GM12875 (cell line): ENCODE measurements at regions not wholly inside any gene's neighbourhood (a gene's known extent, or its start where the extent isn't known, plus 50 kb on each side); places are given as distances from the start of the nearest gene placed in this dataset.

Experiments used
- H3K4me3 ChIP-seq: one replicate; pipeline ENCODE4 v1.5.1; 2011; ENCODE audit warnings: low read depth, low read length, control low read depth
- TF ChIP-seq, protein P1 (sequence below): IDR thresholded peaks from 2 replicates; pipeline ENCODE4 v1.5.1; 2011; ENCODE audit warnings: low read depth, mild to moderate bottlenecking, control low read depth, inconsistent platforms, low read length, moderate library complexity, borderline replicate concordance; ENCODE audit not compliant: insufficient read depth

DNA sequence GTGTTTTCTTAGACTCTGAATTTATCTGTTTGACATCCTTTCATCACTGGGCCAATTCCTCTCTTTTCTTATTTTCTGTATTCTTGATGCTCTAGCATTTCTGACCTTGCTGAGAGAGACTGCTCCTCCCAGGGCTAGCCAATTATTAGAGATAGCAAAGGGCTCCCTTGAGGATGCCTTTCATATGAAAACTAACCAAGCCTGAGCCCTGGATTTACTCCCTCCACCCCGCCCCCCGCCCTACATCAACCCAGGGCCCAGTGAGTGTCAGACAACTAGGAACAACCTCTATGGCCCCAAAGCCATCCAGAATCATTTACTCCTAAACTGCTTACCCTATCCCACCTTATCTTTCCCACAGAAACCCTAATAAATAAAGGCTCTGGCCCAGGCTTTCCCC lies 69.7 kb upstream of the LARS2 start:
- TF ChIP-seq, protein P1, sequence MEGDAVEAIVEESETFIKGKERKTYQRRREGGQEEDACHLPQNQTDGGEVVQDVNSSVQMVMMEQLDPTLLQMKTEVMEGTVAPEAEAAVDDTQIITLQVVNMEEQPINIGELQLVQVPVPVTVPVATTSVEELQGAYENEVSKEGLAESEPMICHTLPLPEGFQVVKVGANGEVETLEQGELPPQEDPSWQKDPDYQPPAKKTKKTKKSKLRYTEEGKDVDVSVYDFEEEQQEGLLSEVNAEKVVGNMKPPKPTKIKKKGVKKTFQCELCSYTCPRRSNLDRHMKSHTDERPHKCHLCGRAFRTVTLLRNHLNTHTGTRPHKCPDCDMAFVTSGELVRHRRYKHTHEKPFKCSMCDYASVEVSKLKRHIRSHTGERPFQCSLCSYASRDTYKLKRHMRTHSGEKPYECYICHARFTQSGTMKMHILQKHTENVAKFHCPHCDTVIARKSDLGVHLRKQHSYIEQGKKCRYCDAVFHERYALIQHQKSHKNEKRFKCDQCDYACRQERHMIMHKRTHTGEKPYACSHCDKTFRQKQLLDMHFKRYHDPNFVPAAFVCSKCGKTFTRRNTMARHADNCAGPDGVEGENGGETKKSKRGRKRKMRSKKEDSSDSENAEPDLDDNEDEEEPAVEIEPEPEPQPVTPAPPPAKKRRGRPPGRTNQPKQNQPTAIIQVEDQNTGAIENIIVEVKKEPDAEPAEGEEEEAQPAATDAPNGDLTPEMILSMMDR: no peak
- H3K4me3 ChIP-seq: no peak overlapping the region

DNA sequence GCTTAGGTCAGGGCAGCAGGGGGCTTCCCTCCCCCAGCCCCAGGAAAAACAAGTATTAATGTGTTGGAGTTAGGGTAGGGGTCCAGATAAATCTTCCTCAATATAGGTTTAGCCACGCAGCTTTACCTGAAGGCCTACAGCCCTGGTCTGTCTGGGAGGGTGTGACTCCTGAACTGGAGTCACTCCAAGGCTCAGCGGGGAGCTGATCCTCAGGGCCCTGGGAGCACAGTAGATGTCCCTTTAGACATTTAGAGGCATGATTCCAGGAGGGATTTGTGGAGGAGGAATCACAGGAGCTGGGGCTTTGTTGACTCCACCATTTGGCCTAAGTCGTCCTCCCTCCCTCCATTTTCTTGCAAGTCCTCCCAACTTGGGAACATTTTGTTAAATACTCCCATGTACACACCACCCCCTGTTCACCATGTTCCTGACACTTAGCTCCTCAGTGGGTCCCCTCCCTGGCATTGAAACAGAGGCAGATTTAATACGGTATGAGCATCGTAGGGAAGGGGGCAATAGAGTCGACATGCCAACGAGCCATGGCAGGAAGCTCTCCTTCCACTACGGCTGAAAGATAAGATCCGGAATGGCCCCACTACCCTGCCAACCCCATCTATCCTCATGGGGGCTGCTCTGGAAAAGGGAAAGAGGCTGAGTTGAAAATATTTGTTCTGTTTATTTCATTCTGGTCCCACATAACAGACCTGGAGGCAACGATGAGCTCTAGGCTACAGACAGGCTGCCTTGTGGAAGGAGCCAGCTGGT lies 69.0 kb upstream of the LARS2 start:
- TF ChIP-seq, protein P1: no peak
- no peak overlapping the region for H3K4me3 ChIP-seq

DNA sequence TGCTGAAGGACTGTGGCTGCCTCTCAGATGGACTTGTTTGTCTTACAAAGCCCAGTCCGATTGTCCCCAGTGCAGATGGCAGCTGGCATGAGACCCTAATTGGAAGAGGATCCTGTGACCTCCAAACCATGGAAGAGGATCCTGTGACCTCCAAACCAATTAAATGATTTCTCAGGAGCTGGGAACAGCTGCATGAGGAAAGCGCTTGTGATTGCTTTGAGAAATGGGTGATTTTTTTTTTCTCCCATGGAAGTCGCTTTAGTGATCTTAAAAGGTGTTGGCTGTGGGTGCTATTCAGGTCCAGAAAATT lies 68.4 kb upstream of the LARS2 start:
- TF ChIP-seq, protein P1: no peak
- no peak overlapping the region for H3K4me3 ChIP-seq

DNA sequence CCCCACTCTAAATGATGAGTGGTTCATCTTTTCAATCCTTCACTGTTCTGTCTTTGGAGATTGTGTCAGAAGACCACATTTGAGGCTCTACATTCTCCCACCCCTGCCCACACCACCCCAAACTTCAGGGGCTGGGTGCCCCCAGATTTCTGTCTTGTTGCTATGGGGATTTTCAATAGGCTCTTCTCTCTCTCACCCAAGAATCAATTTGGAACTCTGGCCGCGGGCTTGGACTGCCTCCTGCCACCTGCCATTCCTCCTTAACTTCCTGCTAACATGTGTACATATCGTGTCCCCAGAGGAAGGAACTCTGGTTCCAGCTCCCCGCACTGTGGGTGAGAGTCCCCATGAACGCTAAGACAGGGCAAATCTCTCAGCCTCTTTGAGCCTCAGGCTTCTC lies 67.4 kb upstream of the LARS2 start:
- TF ChIP-seq, protein P1: no peak
- no peak overlapping the region for H3K4me3 ChIP-seq

DNA sequence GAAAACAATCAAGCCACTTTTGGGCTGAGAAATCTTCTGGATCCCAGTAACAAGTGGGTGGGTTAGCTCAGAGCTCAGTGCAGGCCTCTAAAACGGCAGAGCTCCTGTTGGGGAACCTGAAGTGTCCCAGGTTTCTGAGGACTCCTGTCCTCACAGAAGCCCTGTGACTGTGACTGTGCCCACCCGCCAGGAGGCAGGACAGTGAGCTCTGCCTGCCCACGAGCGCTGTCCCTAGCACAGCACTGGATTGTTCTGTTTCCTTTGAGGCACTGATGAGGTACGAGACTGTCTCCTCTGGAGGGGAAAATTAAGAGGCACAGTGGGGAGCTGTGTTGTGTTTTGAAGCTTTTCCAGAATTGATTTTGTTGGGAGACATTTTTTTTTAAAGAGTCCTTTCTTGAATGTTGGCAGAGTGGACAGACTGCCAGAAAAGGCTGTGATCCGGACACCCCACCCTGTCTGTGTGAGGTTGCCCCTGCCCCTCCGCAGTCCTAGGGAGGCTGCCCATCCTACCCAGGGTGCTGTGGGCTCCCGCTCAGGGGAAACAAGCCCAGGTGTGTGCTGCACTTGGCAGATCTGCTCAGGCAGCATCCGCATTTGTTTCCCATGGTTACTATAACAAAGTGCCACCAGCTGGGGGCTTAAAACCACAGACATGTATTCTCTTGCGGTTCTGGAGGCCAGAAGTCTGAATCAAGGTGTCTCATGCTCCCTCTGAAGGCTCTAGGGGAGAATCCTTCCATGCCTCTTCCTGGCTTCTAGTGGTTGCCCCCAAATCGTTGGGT lies 66.6 kb upstream of the LARS2 start:
- H3K4me3 ChIP-seq: no peak overlapping the region
- TF ChIP-seq, protein P1: no peak

DNA sequence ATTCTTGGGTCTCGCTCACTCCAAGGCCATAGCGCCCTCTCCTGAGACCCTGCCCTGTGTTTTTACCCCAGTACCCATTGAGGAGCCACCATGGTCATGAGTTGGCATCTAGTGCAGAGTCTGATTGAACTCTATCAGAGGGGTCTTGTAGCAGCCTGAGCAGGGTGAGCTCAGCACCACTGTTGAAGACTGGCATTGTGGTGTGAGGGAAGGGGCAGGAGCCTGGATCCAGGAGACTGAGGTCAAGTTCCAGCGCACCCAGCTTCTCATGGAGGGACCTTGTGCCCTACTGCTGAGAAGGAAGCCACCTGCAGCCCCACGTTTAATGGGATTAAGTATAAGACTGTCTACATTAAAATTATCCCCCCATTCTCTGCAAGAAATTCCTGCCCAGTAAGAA lies 65.8 kb upstream of the LARS2 start:
- TF ChIP-seq, protein P1: no peak
- H3K4me3 ChIP-seq: no peak overlapping the region

DNA sequence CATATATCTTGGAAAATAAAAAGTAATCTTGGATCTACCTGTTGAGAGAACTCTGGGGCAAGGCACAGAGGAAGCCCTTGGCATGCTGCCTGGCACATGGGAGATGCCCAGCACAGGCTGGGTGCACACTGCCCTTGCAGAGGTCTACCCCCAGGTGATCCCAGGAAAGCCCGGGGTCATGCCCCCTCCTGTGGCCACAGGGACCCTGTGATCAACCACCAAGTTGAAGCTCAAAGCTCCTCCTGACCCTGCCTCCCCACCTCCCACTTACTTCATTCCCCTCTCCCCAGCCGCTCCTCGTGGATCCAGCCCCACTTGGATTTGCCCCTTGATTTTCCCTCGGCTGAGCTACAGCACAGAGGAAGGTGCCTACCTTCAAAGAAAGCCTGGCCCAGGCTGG lies 62.7 kb upstream of the LARS2 start:
- H3K4me3 ChIP-seq: no peak overlapping the region

More for the DNA sequence above, 62.7 kb upstream of the LARS2 start:
- TF ChIP-seq, protein P1: no peak
